H1 (cell line): ENCODE measurements at regions not wholly inside any gene's neighbourhood (a gene's known extent, or its start where the extent isn't known, plus 50 kb on each side); places are given as distances from the start of the nearest gene placed in this dataset.

Experiments used
- CTCF ChIP-seq, 3 experiments: IDR thresholded peaks; 1 replicate in 2 of 3; 2 replicates in 1 of 3; pipeline versions ENCODE4 v1.5.1 to v1.6.1; 2011; ENCODE audit warnings: low read length in 3 of 3, mild to moderate bottlenecking in 3 of 3, inconsistent platforms in 2 of 3, low read depth in 1 of 3, moderate library complexity in 1 of 3; ENCODE audit not compliant: insufficient read depth in 1 of 3; ENCODE audit errors: control extremely low read depth in 1 of 3
- KDM4A ChIP-seq: IDR thresholded peaks from one replicate; pipeline ENCODE4 v1.7.1; 2012; ENCODE audit warnings: low read depth, mild to moderate bottlenecking, moderate library complexity, low read length, inconsistent platforms; ENCODE audit not compliant: severe bottlenecking
- TAF7 ChIP-seq: optimal IDR thresholded peaks from 2 replicates; pipeline ENCODE3; 2011; ENCODE audit warnings: low read depth, mild to moderate bottlenecking, inconsistent platforms, low read length, moderate library complexity, borderline replicate concordance

GRCh38 chr1:29679316-29679715 lies 443.0 kb downstream of the PTPRU start (continued):
- TF ChIP-seq TAF7 (no peak), KDM4A (no peak), CTCF (IDR thresholded peaks at IDR 0.05; ENCODE audit: control extremely low read depth in 1 of 3, insufficient read depth in 1 of 3, low read depth in 1 of 3, low read length in 3 of 3) (no peak)
- TF ChIP-seq, all 59 proteins: peak for 0
